OCI-LY1 (cell line): ENCODE measurements at regions not wholly inside any gene's neighbourhood (a gene's known extent, or its start where the extent isn't known, plus 50 kb on each side); places are given as distances from the start of the nearest gene placed in this dataset.

Source experiments
- H2AFZ ChIP-seq: fragments of 200-600 bp; sonication (generic), shearing (Covaris generic); 2 replicates; pipeline ENCODE4 v1.6.0; 2014; ENCODE audit warnings: antibody characterized with exemption, mild to moderate bottlenecking, low read length
- H3F3A ChIP-seq: fragments of 200-600 bp; sonication (generic), shearing (Covaris generic); 2 replicates; pipeline ENCODE4 v1.6.0; 2014; ENCODE audit warnings: mild to moderate bottlenecking, antibody characterized with exemption, low read length, moderate library complexity; ENCODE audit not compliant: insufficient read depth
- H3K27ac ChIP-seq: fragments of 200-600 bp; sonication (generic); 2 replicates; pipeline ENCODE4 v1.5.1; 2014; ENCODE audit warnings: low read length, mixed run types, mild to moderate bottlenecking, low read depth; ENCODE audit not compliant: poor library complexity, severe bottlenecking
- H3K27me3 ChIP-seq: fragments of 200-600 bp; sonication (generic); 2 replicates; pipeline ENCODE4 v1.6.0; 2014; ENCODE audit warnings: antibody characterized with exemption, mild to moderate bottlenecking, low read length, moderate library complexity; ENCODE audit not compliant: insufficient read depth
- H3K36me3 ChIP-seq: fragments of 200-600 bp; sonication (generic); 2 replicates; pipeline ENCODE4 v1.6.1; 2014; ENCODE audit warnings: mild to moderate bottlenecking, antibody characterized with exemption, low read length, moderate library complexity, mixed read lengths; ENCODE audit not compliant: insufficient read depth
- H3K4me1 ChIP-seq: fragments of 200-600 bp; sonication (generic); 2 replicates; pipeline ENCODE4 v1.5.1; 2014; ENCODE audit warnings: mild to moderate bottlenecking, low read length, moderate library complexity; ENCODE audit not compliant: insufficient read depth, severe bottlenecking
- H3K4me2 ChIP-seq: fragments of 200-600 bp; sonication (generic), shearing (Covaris generic); 2 replicates; pipeline ENCODE4 v1.6.1; 2014; ENCODE audit warnings: low read length
- H3K4me3 ChIP-seq: fragments of 200-600 bp; sonication (generic); 2 replicates; pipeline ENCODE4 v1.5.1; 2014; ENCODE audit warnings: low read length, low read depth, mild to moderate bottlenecking, mixed read lengths; ENCODE audit not compliant: poor library complexity, severe bottlenecking
- H3K79me2 ChIP-seq: fragments of 200-600 bp; shearing (Covaris generic); 2 replicates; pipeline ENCODE4 v1.6.1; 2016; ENCODE audit warnings: mixed run types, low read length, mixed read lengths; ENCODE audit not compliant: insufficient read depth
- H3K9ac ChIP-seq: fragments of 200-600 bp; sonication (generic), shearing (Covaris generic); 2 replicates; pipeline ENCODE4 v1.6.1; 2014; ENCODE audit warnings: mild to moderate bottlenecking, low read length, mixed read lengths
- H3K9me2 ChIP-seq: fragments of 200-600 bp; sonication (generic), shearing (Covaris generic); 2 replicates; pipeline ENCODE4 v1.6.1; 2014; ENCODE audit warnings: low read depth, mild to moderate bottlenecking, low read length, mixed read lengths
- H3K9me3 ChIP-seq: fragments of 200-600 bp; shearing (Covaris generic); 2 replicates; pipeline ENCODE4 v1.6.1; 2014; ENCODE audit warnings: low read length, mixed read lengths
- H4K20me1 ChIP-seq: fragments of 200-600 bp; sonication (generic), shearing (Covaris generic); 2 replicates; pipeline ENCODE4 v1.6.0; 2016; ENCODE audit warnings: mild to moderate bottlenecking, low read length; ENCODE audit not compliant: insufficient read depth
- CTCF ChIP-seq: fragments of 200-600 bp; sonication (generic), shearing (Covaris generic); IDR thresholded peaks from 2 replicates; pipeline ENCODE4 v1.5.1; 2017; ENCODE audit warnings: mild to moderate bottlenecking, antibody characterized with exemption, low read length, moderate library complexity, mixed read lengths
- EZH2 ChIP-seq: fragments of 200-600 bp; sonication (generic), shearing (Covaris generic); IDR thresholded peaks from 2 replicates; pipeline ENCODE4 v1.8.0; 2017; ENCODE audit warnings: borderline replicate concordance, mixed run types, mild to moderate bottlenecking, antibody characterized with exemption, low read length, moderate library complexity, mixed read lengths

DNA sequence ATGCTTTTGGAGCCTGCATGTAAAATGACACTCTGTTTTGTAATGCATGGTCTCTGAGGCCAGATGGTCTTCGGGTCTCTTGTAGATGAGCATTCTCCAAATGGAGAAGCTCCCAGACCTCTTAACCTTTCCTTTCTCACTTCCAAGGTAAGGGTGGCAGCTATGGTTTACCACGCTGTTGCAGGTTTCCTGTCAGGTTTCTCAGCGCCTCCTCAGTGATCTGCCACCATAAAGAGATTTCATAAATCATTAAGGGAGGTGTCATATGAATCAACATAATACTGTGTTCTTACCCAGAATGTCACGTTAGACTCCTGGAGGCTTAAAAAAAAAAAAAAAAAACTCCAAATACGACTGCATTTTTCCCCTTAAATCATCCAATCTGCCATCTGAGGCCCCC, 787.4 kb upstream of the EEF2KMT start:
- H3K79me2 ChIP-seq: no peaks in the 10 kb centered on the region
- H3K27ac ChIP-seq: no peak overlapping the region
- no peak overlapping the region for H3K4me3 ChIP-seq
- TF ChIP-seq EZH2: no peak
- TF ChIP-seq CTCF: no peak
- no peak overlapping the region for H3K9ac ChIP-seq
- no peaks in the 10 kb centered on the region for H3K27me3 ChIP-seq
- H3K9me3 ChIP-seq: no peaks in the 10 kb centered on the region
- H3K9me2 ChIP-seq: no peaks in the 10 kb centered on the region
- no peaks in the 10 kb centered on the region for H3F3A ChIP-seq
- H3K36me3 ChIP-seq: no peaks in the 10 kb centered on the region
- no peaks in the 10 kb centered on the region for H4K20me1 ChIP-seq
- H3K4me2 ChIP-seq: no peak overlapping the region
- no peaks in the 10 kb centered on the region for H3K4me1 ChIP-seq
- no peak overlapping the region for H2AFZ ChIP-seq

DNA sequence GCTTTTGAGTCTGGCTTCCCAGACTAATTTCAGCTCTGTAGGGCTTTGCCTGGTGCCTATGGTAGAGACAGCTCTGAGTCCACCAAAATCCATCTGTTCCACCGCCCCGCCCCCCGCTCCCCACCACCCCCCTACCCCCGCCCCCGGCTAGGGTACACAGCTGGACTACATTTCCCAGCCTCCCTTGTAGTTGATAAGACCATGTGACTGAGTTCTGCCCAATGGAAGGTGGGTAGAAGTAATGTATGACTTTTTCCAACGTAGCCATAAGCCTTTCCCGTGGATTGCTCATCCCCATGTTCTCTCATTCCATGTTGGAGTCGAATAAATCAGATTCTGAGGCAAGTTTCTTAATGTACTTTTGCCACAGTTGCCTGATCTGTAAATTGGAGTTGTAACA, 786.7 kb upstream of the EEF2KMT start:
- H3K4me1 ChIP-seq: no peaks in the 10 kb centered on the region
- H3K79me2 ChIP-seq: no peaks in the 10 kb centered on the region
- H3K9ac ChIP-seq: no peak overlapping the region
- no peak overlapping the region for H3K4me3 ChIP-seq
- no peak overlapping the region for H2AFZ ChIP-seq
- H3K9me2 ChIP-seq: no peaks in the 10 kb centered on the region
- TF ChIP-seq EZH2: no peak
- no peak for TF ChIP-seq CTCF
- no peaks in the 10 kb centered on the region for H3K36me3 ChIP-seq
- H3K9me3 ChIP-seq: no peaks in the 10 kb centered on the region
- H3K4me2 ChIP-seq: no peak overlapping the region
- no peak overlapping the region for H3K27ac ChIP-seq
- H3F3A ChIP-seq: no peaks in the 10 kb centered on the region
- H3K27me3 ChIP-seq: no peaks in the 10 kb centered on the region
- no peaks in the 10 kb centered on the region for H4K20me1 ChIP-seq

- H3K4me2 ChIP-seq: no peak overlapping the region
- H3K9me3 ChIP-seq: no peaks in the 10 kb centered on the region
- H3K27me3 ChIP-seq: no peaks in the 10 kb centered on the region
- no peak overlapping the region for H3K27ac ChIP-seq
- no peak for TF ChIP-seq CTCF
- TF ChIP-seq EZH2: no peak
- H3K4me1 ChIP-seq: no peaks in the 10 kb centered on the region
- H2AFZ ChIP-seq: no peak overlapping the region
- no peaks in the 10 kb centered on the region for H3K9me2 ChIP-seq
- H3K79me2 ChIP-seq: no peaks in the 10 kb centered on the region
- H3K4me3 ChIP-seq: no peak overlapping the region
- no peaks in the 10 kb centered on the region for H3K36me3 ChIP-seq
- no peaks in the 10 kb centered on the region for H3F3A ChIP-seq
- no peak overlapping the region for H3K9ac ChIP-seq
- no peaks in the 10 kb centered on the region for H4K20me1 ChIP-seq
These were observed 784.6 kb upstream of the EEF2KMT start for GRCh38 chr16:5882087-5882640.
